ENCODE measurements at regions not wholly inside any gene's neighbourhood (a gene's known extent, or its start where the extent isn't known, plus 50 kb on each side); places are given as distances from the start of the nearest gene placed in this dataset.

DNA sequence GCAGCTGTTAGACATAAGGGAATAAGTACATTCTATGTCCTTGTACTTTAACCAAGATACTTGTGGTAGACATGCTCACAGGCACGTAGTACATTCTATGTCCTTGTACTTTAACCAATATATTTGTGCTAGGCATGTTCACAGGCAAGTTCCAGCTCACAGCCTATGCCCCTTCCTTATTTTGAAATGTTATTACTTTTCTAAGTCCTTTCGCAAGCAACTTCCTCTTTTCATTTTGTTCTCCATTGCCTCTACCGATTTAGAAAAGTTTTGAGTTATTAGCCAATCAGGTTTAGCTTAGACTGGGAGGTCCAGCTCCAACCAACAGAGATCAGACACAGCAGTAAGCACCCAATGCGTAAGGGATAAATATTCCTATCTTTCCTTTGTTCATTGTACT lies 60.1 kb upstream of the NUDT7 start:
- H3K23me2 ChIP-seq (ENCODE audit: low read depth, low read length) = no peaks in the 10 kb centered on the region
- no peak overlapping the region for H3K18ac ChIP-seq (ENCODE audit: extremely low read depth, low read length)
- no peak overlapping the region for H3K56ac ChIP-seq (replicated peaks; ENCODE audit: insufficient read length, low read depth, low read length)
- no peak overlapping the region for H2BK120ac ChIP-seq (replicated peaks; ENCODE audit: low read depth, low read length)
- no peak overlapping the region for H2AK5ac ChIP-seq (ENCODE audit: low read depth, low read length)
- ChIA-PET CTCF (ENCODE audit: partially characterized antibody) (interaction anchor here (0.6 to 4.1 kb wide), 6 partner anchors 14 to 341 kb away, joined by 3 to 48 read pairs (median 4); no protein-coding TSS in a partner anchor), POLR2A (ENCODE audit: partially characterized antibody) (no interaction called here)
- no peak for FAIRE-seq
- no peak overlapping the region for H3K27ac ChIP-seq (ENCODE audit: low read depth, low read length)
- no peak overlapping the region for H2BK20ac ChIP-seq (ENCODE audit: low read length)
- H4K20me1 ChIP-seq (replicated peaks in 1 of 2; ENCODE audit: control insufficient read depth in 1 of 2, insufficient read depth in 2 of 2, low read length in 2 of 2) = no peaks in the 10 kb centered on the region
- no peaks in the 10 kb centered on the region for H3K36me3 ChIP-seq (ENCODE audit: control insufficient read depth in 2 of 4, insufficient read depth in 4 of 4, low read length in 3 of 4)
- H3K4me1 ChIP-seq (replicated peaks in 1 of 4; ENCODE audit: control insufficient read depth in 3 of 4, insufficient read depth in 4 of 4, low read length in 3 of 4) = no peaks in the 10 kb centered on the region
- WGBS, 2 experiments (ENCODE audit: extremely low coverage in 1 of 2, insufficient coverage in 1 of 2, insufficient read length in 1 of 2, insufficient replicate concordance in 2 of 2, low coverage in 1 of 2, low lambda C conversion rate in 2 of 2, missing lambda C conversion rate in 1 of 2) = 91% methylated on average over 4 of the region's 4 CpGs; no CpG with 5 or more reads in 1 of the 2 experiments
- no peak overlapping the region for H4K5ac ChIP-seq (ENCODE audit: insufficient read length, low read depth, low read length)
- no peak overlapping the region for H3K23ac ChIP-seq (ENCODE audit: insufficient read length)
- no peaks in the 10 kb centered on the region for H3K9me3 ChIP-seq (ENCODE audit: insufficient read depth in 2 of 2, low read depth in 1 of 2, low read length in 1 of 2)
- H3K79me2 ChIP-seq (ENCODE audit: control insufficient read depth in 1 of 2, insufficient read depth in 2 of 2, low read length in 2 of 2) = no peaks in the 10 kb centered on the region
- no peak overlapping the region for H4K91ac ChIP-seq (replicated peaks; ENCODE audit: insufficient read length, low read length)
- H2BK12ac ChIP-seq (ENCODE audit: low read depth, low read length) = no peak overlapping the region
- H2BK15ac ChIP-seq (ENCODE audit: low read length) = no peak overlapping the region
- H3K4me2 ChIP-seq (ENCODE audit: insufficient read depth in 1 of 2, low read depth in 2 of 2, low read length in 2 of 2) = no peak overlapping the region
- H3K4me3 ChIP-seq (ENCODE audit: extremely low read depth in 1 of 4, insufficient read depth in 2 of 4, low read depth in 3 of 4, low read length in 4 of 4) = no peak overlapping the region
- no peak overlapping the region for H3K4ac ChIP-seq (replicated peaks; ENCODE audit: insufficient read length, low read depth, low read length)
- no peak for TF ChIP-seq SUZ12 (IDR thresholded peaks at IDR 0.05; ENCODE audit: low read length)
- TF ChIP-seq TCF12 (IDR thresholded peaks at IDR 0.05; ENCODE audit: low read depth, low read length) = no peak
- TF ChIP-seq HDAC2 (IDR thresholded peaks at IDR 0.05; ENCODE audit: borderline replicate concordance in 1 of 2, low read depth in 2 of 2, low read length in 2 of 2) = no peak
- no peak for TF ChIP-seq TBP (IDR thresholded peaks at IDR 0.05; ENCODE audit: low read depth, low read length)
- no peak for TF ChIP-seq POLR2A (IDR thresholded peaks at IDR 0.05; ENCODE audit: control extremely low read depth in 1 of 2, low read depth in 2 of 2, low read length in 2 of 2)
- TF ChIP-seq FOSL1 (IDR thresholded peaks at IDR 0.05; ENCODE audit: insufficient read depth, low read depth, low read length) = no peak
- no peak for TF ChIP-seq HDAC6 (IDR thresholded peaks at IDR 0.05; ENCODE audit: low read depth, low read length)
- TF ChIP-seq KDM4A (IDR thresholded peaks at IDR 0.05; ENCODE audit: low read depth, low read length, severe bottlenecking) = no peak
- H3K9ac ChIP-seq (replicated peaks in 1 of 4; ENCODE audit: extremely low read depth in 1 of 4, low read depth in 3 of 4, low read length in 3 of 4) = no peak overlapping the region
- no peak for DNase-seq (ENCODE audit: low read depth in 1 of 2, low spot score in 2 of 2)
- no peaks in the 10 kb centered on the region for H3K27me3 ChIP-seq (replicated peaks in 1 of 4; ENCODE audit: control insufficient read depth in 3 of 4, extremely low read depth in 1 of 4, insufficient read depth in 3 of 4, low read length in 3 of 4)
- H3K14ac ChIP-seq (ENCODE audit: insufficient read length) = no peak overlapping the region
- no peak overlapping the region for H2BK5ac ChIP-seq (ENCODE audit: low read depth, low read length)
- H4K8ac ChIP-seq (ENCODE audit: extremely low read depth, insufficient read depth, low read length) = no peak overlapping the region
- H2AFZ ChIP-seq (ENCODE audit: low read length) = no peak overlapping the region
- no peaks in the 10 kb centered on the region for H3K79me1 ChIP-seq (ENCODE audit: low read depth, low read length)

Measured in H1 (cell line).